SK-N-DZ (cell line): ENCODE measurements at regions not wholly inside any gene's neighbourhood (a gene's known extent, or its start where the extent isn't known, plus 50 kb on each side); places are given as distances from the start of the nearest gene placed in this dataset.
"Not testable (repeated sequence)": the region's sequence is repeated elsewhere in the genome, so short reads cannot be mapped to it uniquely, and the experiment has no call there.

Experiments
- DNase-seq: peaks from one replicate; pipeline ENCODE4 v3.0.0-alpha.2; 2015; ENCODE audit warnings: low spot score

DNA sequence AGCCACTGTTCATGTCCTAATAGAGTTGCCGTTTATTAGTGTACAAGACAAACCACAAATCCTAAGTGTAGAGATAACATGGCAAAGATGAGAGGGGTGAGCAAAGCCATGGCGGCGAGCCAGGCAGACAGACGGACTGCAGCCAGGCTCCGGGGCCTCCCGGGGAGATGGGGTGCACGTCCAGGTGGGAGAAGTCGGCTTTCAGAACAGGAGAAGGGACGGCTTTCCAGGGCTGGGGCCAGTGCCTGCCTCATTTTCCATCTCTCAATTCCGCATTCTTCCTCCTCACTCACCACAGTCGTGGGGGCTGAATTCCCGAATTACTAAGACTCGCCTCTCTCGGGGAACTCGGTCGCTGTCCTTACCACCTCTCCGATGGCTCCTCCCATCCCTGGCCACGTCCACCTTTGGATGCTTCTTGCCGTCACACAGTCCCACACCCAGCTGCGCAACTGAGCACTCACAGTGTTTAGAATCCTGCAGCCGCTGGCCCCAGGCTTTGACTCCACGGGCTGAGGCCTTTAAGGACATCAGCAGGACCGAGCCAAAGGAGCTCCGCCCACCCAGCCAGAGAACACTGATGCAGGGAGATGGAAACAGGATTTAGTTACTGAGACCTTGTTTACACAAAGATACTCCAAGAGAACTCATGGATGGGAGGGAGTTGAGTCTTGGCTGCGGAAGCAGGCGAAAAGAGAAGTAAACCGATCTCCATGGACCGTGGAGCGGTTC is 59.7 kb downstream of the RNF112 start:
- peak; percentile 30 for DNase-seq

DNA sequence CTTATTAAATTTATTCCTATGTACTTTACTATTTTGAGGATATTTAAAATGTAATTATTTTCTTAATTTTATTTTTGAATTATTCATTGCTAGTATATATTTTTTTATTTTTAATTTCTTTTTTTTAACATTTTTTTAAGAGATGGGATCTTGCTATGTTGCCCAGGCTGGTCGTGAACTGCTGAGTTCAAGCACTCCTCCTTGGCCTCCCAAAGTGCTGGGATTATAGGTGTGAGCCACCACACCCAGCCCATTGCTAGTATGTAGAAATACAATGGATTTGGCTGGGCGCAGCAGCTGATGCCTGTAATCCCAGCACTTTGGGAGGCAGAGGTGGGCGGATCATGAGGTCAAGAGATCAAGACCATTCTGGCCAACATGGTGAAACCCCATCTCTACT is 59.2 kb upstream of the SLC47A1 start:
- not testable (repeated sequence) for DNase-seq

DNA sequence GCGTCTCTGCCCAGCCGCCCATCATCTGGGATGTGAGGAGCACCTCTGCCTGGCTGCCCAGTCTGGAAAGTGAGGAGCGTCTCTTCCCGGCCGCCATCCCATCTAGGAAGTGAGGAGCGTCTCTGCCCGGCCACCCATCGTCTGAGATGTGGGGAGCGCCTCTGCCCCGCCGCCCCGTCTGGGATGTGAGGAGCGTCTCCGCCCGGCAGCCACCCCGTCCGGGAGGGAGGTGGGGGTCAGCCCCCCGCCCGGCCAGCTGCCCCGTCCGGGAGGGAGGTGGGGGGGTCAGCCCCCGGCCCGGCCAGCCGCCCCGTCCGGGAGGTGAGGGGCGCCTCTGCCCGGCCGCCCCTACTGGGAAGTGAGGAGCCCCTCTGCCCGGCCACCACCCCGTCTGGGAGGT is 57.9 kb upstream of the SLC47A1 start:
- DNase-seq, result not testable (repeated sequence)

DNA sequence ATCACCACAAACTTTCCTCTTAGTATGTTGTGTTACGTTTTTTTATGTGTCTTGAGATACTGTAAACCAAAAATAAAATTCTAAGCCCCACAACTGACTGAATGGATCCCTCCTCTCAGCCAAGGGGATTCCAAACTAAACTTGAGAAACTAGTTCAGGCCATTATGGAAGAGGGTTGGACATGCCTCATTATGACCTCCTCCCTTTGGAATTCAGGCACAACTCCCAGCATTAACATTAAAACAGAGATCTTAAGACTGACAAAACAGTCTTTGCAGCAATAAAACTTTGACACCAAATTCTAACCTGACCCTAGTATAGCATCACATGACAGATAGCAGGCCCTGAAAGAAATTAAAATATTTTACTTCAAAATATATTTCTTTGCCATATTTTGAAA is 51.1 kb upstream of the SLC47A1 start:
- DNase-seq, result no peak
